ENCODE measurements at regions not wholly inside any gene's neighbourhood (a gene's known extent, or its start where the extent isn't known, plus 50 kb on each side); places are given as distances from the start of the nearest gene placed in this dataset.

DNA sequence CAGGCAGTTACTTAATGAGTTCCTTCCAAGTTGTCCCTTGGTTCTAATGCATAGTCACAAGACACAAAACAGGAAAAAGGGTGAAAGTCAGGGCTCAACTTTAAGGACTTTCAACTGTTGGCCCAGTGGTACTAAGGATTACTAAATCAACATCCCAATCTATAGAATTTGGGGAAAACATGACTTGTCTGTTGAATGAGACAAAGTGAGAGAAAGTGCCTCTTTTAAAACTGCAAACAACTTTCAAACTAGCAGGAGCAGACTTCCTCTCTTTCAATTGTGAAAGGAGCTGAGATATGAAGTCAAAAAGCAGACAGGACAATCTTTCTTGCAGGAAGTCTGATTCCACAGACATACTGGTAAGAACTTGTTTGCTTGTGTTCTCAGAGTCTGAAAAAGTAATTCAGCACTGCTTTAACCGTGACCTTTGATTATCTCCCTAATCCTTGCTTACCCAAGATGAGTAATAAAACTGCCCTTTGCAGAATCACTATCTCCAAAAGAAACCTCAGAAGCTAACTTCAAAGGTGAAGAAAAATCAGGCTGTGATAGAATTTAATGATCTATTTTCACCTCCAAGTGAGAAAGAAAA lies 960.7 kb upstream of the RAG2 start:
- no peak for DNase-seq

DNA sequence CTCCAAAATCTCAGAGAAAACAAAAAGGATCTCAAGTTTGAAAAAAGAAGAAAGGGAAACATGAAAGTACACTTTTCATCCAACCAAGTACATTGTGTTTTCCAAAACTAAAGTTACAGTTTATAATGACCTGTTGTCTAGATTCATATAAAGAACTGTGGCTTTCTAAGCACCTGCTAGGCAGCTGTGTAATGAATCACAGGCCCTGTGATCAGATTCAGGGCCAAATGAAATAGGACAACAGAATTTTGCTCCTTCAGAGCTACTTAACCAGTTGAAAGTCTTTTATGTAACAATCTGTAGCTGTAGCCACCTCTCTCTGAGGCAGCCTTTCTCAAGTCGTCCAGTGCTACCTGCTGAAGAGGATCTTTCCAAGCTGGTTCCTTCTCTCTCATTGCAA lies 960.0 kb upstream of the RAG2 start:
- no peak for DNase-seq

DNA sequence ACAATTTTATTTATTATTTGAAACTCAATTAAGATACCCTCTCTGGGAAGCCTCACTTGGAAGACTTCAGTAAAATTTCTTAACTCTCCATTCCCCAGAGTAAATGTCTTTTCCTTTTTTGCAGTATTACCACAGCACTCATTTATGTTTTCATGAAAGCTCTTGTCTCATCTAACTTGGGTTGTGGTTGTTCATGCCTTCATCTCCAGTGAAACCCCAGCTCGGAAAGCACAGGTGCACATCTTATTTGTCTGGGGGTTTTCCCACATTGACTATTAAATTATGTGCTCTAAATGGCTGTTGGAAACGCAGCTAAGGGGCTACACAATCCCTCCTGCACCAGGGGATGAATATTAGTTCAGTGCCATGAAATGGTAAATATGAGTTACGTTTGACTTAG lies 954.2 kb upstream of the RAG2 start:
- DNase-seq = no peak

DNA sequence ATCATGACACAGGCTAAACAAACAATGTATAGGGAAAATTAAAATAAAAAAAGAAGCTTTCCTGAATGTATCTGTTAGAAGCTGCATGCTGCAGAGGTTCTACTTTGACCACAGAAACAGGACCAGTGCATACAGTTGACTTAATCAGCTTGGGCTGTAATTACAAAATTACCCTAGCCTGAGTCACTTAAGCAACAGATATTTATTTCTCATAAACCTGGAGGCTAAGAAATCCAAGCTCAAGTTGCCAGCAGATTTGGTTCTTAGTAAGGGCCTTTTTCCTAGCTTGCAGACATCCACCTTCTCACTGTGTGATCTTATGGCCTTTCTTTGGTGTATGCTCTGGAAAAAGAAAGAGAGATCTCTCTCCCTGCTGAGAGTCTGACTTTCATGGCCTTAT lies 946.5 kb upstream of the RAG2 start:
- no peak for DNase-seq

DNA sequence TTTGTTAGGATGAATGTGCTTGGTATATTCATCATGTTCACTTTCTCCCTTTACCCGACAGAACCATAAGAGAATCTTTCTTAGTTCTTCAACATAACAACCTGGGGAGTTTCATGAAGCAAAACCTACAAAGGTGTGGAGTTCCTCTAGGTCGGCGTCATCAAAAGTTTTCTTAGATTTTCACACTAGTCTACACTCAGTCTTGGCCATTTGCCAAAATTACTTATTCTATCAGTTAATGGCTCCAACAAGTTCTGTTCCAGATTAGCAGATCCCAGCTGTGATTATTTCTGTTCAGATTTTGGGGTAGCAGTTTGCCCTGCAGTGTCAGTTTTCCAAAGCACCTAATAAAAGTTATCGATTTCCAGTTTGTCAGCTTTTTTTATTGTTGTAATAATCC lies 935.8 kb upstream of the RAG2 start:
- no peak for DNase-seq

DNA sequence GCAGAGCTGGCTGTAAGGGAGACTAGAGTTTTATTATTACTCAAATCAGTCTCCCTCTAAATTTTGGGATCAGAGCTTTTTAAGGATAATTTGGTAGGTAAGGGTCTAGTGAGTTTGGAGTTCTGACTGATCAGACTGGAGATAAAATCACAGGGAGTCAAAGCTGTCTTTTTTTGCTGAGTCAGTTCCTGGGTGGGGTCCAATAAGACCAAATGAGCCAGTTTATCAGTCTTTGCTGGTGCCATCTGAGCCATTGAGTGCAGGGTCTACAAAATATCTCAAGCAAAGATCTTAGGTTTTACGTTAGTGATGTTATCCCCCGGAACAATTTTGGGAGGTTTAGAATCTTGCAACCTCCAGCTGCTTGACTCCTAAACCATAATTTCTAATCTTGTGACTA lies 935.1 kb upstream of the RAG2 start:
- DNase-seq = no peak

DNA sequence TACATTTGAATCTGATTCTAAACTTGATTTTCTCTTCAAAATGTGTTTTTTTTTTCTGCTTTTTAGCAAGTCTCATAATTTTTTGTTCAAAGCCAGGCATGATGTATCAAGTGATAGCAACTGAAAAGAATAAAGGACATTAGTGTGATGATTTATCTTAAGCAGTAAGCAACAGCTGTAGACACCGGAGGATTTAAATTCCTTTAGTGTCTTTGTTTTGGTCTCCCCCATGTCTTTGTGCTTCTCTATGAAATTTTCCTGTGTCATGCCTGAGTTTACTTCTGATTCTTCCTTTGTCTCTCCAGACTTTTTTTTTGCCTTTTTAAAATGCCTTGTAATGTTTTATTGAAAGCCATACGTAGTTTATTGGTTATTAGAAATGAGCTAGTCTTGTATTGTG lies 934.2 kb upstream of the RAG2 start:
- DNase-seq = no peak

DNA sequence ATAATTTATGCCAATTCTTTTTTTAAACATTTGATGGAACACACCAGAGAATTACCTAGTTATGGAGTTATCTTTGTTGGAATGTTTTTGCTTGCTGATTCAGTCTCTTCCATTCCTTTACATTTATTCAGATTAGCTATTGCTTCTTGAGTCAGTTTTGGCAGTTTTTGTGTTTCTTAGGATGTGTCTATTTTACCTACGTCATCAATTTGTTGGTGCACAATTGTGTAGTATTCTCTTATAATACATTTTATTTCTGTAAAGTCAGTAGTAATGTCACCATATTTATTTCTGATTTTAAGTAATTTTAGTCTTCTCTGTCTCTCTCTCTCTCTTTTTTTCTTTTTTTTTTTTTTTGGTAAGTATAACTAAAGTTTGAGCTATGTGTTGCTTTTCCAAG lies 929.5 kb upstream of the RAG2 start:
- no peak for DNase-seq

DNA sequence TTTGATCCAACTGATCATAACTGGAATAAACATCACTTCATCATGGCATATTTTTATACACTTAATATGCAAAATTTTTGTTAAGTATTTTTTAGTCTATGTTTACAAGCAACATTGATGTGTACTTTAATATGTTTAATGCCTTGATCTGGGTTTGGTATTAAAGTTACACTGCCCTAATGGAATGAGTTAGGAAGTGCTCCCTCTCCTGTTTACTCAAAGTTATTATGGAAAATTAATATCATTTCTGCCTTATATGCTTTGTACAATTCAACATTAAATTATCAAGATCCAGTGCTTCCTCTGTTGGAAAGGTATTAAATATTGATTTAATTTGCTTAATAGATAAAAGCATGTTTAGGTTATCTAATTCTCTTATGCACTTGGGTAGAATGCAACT lies 927.3 kb upstream of the RAG2 start:
- no peak for DNase-seq

DNA sequence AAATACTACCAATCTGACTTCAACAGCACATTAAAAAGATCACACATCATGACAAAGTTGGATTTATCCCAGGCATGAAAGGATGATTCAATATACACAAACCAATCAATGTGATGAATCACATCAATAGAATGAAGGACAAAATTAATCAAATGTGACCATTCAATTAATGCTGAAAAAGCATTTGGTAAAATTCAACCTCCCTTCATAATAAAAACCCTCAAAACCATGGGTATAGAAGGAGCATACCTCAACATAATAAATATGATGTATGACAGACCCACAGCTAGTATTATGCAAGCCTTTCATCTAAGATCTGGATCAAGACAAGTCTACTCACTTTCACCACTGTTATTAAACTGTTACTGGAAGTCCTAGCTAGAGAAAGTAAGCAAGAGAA lies 921.7 kb upstream of the RAG2 start:
- no peak for DNase-seq

DNA sequence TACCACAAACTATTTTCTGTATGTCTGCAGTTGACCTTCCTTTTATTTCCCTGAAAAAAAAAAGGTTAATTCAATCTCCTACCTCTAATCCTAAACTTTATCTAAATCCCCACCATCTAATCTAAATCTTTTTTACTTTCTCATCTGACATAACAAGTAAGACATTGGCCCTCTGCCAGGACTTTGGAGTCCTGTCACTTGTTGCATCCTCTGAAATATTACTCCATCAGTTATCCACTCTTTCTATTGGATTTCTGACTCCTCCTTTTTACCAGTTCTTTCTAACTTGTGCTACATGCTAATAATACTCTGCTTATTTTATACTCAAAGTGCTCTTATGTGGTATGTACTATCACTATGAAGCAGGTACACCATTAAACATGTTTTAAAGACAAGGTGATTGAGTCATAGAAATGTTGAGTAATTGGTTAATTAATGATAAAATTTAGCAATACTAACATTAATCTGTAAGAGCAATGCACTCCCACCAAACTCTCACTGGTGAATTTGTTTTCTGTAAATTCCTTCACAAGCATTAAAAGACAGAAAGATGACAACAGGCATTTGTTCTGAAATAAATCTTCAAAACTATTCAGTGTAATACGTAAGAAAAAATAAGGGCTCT lies 914.2 kb upstream of the RAG2 start:
- no peak for DNase-seq

DNA sequence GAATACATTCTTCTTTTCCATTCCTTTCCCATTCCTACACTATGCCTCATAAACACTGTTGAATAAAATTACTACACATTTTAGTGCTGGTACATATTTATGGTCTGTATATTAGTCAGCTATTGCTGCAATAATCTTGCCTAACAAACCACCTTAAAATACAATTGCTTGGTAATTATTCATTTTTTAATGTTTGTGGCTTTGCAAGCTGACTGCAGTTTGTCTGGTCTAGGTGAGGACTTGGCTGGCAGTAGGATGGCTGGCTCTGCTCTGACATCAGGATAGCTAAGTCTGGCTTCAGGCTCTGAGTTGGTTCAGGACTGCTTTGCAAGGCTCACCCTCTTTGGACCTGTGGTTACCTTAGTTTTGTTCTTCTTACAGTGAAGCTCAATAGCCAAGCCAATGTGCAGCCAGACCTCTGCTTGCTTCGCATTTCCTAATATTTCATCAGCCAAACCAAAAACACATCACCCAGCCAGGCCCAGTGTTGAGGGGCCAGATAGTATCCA lies 913.4 kb upstream of the RAG2 start:
- no peak for DNase-seq

DNA sequence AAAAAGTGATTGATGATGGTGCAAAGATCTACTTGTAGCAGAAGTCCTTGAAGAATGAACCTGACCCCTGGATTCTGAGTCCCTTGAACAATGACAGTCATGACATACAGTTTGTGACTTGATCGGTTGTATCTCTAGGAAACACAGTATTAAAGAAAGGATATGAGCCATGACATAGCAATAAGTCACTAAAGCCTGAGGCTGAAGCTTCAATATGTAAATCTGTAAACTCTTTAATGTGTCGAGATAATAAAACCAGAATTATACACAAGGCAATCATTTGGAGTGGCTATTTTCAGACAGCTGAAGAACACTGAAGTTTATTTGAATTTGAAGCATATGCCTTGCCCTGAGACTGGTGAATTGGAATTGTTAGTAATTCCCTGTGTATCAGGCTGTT lies 911.5 kb upstream of the RAG2 start:
- no peak for DNase-seq

DNA sequence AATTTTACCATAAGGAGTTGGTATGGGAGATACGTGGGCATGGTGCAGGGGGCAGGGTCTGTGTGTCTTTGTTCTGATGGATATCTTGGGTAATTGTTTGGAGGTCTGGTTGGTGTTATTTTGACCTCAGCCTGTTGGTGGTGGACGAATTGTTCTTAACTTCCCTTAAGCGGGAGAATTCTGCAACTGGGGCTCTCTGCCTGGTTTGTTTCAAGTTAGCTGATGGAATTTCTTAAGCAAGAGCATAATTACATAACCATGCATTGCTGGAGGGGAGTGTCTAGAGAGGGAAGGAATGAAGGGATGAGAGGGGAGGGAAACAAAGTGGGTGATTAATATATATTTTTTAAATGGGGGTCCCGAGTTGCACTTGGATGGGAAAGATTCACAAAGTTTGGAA lies 908.5 kb upstream of the RAG2 start:
- no peak for DNase-seq

DNA sequence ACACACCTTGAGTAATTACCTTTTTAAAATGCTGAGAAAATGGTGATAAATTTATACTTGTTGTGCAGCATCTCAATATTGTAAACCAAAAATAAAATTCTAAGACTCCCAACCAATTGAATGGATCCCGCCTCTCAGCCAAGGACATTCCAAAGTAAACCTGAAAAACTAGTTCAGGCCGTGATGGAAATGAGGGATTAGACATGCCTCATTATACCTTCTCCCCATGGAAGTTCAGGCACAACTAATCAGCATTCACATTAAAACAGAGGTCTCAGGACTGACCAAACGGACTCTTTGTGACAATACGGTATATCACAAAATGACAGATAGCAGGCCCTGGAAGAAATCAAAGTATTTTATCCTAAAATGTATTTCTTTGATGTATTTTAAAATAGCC lies 907.4 kb upstream of the RAG2 start:
- no peak for DNase-seq

DNA sequence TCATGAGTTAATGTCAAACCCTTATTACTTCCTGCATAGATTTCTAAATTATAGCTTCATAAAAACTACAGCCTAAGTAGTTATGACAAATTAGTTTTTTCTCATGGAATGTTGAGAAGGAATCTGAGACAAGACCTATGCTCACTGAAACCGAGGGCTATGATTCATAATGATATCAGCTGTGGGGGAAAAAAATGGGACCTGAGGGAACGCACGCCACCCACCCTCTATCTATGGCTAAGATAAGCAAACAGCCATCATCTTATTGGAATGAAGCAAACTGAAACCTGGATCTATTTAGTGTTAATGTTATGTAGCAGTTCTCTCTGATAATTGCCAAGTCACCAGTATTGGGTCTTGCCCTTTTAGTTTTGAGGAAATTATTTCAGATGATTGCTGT lies 906.9 kb upstream of the RAG2 start:
- no peak for DNase-seq

DNA sequence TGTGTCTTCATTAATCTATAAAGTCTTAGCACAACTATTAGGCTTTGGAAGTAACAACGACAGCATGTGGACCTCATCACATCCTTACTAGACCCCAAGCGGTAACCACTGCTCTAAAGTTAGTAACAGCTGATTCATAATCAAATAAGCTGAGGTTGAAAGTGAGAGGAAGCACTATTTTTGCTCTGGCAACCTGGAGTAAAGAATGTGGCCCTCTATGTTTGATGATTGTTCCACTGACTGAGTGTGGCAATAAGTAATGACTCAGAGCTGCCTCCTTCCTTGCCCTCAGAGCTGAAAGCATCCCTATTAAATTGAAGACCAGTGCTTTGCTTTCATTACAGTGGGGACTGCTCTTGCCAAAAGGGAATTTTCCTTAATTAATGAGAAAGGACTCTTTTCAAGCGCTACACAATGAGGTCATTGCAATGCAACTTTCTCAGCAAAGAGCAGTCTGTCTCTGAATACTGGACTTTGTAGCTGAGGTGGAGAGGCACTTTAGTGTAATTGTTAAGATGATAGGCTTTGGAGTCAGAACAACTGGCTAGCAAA lies 906.1 kb upstream of the RAG2 start:
- DNase-seq = no peak

DNA sequence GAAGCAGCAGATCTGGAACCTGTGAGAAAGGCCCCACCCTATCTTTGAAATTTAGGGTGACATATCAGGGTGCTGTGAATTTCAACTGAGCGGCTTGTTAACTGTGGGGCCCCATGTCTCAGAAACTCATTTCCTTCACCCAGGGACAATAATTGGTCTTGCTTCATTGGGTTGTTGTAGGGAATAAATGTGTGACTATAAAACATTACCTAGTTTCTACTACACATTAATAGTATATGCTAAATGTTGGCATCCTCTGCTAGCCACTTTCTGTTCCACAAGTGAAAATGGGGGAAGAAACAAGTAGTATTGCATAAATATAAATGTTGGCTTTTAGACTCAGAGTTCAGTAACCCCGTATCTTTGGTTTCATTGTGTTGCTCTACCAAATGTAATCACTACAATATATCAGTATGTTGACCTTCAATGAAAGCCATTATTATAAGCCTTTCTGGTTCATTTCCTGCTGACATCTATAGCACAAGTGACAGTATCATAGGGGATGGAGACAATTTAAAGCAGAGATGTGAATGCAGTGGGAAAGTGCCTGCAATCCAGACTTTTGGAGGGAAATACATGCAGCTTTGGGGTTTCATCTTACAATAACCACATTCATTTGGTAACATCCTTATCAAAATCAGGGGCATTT lies 905.5 kb upstream of the RAG2 start:
- no peak for DNase-seq

DNA sequence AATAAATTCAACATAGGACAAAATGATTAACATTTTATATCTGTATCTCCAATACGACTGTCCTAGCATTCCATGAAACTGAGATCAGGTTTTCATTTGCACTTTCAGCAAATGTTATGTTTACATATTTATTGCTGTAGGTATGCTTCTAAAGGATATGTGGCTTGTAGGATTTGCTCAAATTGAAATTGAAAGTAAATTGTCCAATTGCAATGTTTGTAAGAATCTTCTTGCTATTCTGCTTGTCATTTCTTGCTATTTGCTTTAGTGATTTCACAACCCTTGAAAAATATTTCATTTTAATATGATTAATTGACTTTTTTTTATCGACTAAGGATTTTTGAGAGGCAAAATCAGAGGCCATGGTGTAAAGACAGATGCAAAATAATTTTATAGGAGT lies 904.2 kb upstream of the RAG2 start:
- no peak for DNase-seq

DNA sequence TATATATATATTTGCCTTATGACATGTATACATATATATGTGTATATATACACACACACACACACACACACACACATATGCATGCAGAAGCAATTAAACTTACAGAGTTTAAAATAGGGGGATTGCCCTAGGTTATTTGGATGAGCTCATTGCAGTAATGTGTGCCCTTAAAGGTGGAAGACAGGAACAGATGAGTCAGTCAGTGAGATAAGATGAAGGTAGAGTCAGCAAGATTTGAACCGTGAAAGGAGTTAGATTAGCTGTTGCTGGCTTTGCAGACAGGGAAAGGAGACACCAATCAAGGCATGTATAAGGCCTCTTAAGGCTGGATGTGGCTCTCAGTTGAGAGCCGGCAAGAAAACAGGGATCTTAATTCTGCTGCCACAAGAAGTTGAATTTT lies 902.4 kb upstream of the RAG2 start:
- no peak for DNase-seq

DNA sequence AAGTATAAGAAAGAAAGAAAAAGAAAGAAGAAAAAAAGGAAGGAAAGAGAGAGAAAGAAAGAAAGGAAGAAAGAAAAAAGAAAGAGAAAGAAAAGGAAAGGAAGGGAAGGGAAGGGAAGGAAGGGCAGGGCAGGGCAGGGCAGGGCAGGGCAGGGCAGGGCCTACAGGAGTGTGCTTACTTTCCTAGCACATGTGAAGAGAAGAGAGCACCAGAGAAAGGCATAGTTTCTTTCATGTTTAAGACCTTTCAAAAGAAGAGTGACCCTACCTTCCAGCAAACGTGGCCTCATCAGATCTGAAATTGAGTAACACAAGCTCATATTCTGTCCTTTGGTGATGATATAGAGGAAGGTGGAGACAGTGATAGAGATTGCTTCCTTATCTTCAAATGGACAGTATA lies 899.3 kb upstream of the RAG2 start:
- no peak for DNase-seq

DNA sequence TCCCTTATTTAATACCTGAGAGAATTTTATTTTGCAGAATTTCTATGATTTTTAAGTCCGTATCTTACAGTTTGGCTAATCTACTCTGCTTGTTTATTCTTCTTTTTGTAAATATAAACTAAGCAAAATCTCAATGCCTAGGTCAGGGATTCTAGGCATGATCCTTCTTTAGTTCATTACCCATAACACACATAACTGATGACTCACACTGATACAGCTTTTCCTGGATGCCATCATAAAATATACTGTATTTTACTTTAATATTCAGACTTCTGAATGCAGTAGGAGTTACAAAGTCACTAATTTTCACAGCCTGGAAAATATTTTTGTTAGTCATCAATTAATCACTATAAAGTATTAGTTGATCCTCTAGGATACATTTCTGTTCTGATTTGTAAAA lies 898.2 kb upstream of the RAG2 start:
- no peak for DNase-seq

DNA sequence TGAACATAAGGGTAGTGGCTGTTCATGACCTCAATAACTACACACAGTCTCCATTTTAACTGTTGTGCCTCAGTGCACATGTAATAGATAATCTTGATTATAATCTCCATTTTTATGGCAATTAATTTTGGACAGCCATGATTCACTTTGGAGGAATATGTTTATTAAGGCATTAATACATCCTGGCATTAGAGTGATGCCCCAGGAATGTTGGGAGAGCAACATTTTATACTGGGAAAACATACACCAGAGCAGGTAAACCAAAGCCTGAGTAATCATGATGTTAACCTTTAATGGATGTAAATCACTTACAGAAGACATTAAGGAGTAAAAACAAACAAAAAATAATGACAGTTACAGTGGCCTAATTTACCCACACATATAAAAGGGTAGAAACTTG lies 886.3 kb upstream of the RAG2 start:
- no peak for DNase-seq

DNA sequence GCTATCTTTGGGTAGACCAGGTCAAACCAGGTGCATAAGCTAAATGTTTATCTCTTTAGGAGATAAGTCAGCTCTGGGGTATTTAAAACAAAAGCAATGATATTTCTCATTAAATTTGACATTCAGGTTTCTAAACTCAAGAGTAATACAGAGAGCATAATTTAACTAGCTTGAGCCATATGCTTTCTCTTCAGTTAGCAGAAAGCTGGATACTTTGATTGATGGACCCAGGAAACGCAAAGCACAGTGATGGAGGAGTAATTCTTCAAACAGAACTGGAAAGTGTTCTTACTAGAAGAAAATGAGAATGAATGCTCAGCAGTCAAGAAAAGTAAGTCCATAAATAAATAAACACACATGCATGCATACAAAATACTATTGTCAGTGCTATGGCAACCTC lies 885.7 kb upstream of the RAG2 start:
- no peak for DNase-seq

DNA sequence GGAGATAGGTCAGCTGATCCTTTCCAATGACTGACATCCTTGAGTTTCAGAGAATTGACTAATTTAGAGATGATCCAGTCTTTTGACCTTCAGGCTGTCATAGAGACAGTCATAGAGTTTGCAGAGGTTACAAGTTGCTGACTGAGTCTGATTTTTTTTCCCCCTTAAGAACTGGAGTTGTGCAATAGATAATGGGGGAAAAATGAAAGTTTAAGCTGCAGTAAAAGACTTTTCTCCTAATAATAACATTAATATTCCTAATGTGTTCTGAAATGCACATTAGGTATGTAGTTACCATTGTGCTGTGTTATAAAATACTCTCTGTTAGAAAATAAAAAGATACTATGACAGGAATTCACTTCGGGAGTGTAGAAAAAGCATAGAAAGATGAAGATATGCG lies 876.9 kb upstream of the RAG2 start:
- no peak for DNase-seq
